PFSK-1 (cell line): ENCODE measurements at regions not wholly inside any gene's neighbourhood (a gene's known extent, or its start where the extent isn't known, plus 50 kb on each side); places are given as distances from the start of the nearest gene placed in this dataset.

Experiments used
- FOXP2 ChIP-seq: optimal IDR thresholded peaks from 2 replicates; pipeline ENCODE3; 2011; ENCODE audit warnings: borderline replicate concordance, control low read depth, inconsistent platforms; ENCODE audit not compliant: insufficient read depth; ENCODE audit errors: extremely low read length, extremely low read depth
- POLR2AphosphoS5 ChIP-seq: IDR thresholded peaks from 2 replicates; pipeline ENCODE4 v1.6.1; 2012; ENCODE audit warnings: low read depth, mild to moderate bottlenecking, control low read depth, low read length, moderate library complexity
- SIN3A ChIP-seq: IDR thresholded peaks from 2 replicates; pipeline ENCODE4 v1.6.1; 2012; ENCODE audit warnings: mild to moderate bottlenecking, low read length, moderate library complexity, borderline replicate concordance; ENCODE audit not compliant: insufficient read depth
- TAF1 ChIP-seq: IDR thresholded peaks from 2 replicates; pipeline ENCODE4 v1.6.1; 2012; ENCODE audit warnings: low read length, control low read depth, borderline replicate concordance; ENCODE audit not compliant: insufficient read depth
- TF ChIP-seq, protein P1 (sequence below), 2 experiments: IDR thresholded peaks; 2 replicates each; pipeline versions ENCODE4 v1.6.1 to v1.8.0; 2011 to 2012; ENCODE audit warnings: low read depth in 2 of 2, low read length in 2 of 2, control low read depth in 1 of 2, inconsistent platforms in 1 of 2, mild to moderate bottlenecking in 1 of 2, moderate library complexity in 1 of 2; ENCODE audit not compliant: insufficient read depth in 1 of 2

DNA sequence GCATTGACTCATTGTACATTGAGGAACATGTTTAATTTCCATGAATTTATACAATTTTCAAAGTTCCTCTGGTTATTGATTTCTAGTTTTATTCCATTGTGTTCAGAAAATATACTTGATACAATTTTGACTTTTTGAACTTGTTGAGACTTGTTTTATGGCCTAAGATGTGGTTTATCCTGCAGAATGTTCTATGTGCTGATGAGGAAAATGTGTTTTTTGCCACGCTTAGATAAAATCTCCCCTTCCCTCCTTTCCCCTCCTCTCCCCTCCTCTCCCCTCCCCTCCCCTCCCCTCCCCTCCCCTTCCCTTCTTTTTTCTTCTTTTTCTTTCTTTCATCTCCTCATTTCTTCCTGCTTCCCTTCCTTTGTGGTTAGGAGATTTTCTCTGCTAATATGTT is 470.8 kb upstream of the MAP3K7 start:
- TF ChIP-seq POLR2AphosphoS5 (no peak), SIN3A (no peak), FOXP2 (no peak), TAF1 (no peak)
- TF ChIP-seq, protein P1, sequence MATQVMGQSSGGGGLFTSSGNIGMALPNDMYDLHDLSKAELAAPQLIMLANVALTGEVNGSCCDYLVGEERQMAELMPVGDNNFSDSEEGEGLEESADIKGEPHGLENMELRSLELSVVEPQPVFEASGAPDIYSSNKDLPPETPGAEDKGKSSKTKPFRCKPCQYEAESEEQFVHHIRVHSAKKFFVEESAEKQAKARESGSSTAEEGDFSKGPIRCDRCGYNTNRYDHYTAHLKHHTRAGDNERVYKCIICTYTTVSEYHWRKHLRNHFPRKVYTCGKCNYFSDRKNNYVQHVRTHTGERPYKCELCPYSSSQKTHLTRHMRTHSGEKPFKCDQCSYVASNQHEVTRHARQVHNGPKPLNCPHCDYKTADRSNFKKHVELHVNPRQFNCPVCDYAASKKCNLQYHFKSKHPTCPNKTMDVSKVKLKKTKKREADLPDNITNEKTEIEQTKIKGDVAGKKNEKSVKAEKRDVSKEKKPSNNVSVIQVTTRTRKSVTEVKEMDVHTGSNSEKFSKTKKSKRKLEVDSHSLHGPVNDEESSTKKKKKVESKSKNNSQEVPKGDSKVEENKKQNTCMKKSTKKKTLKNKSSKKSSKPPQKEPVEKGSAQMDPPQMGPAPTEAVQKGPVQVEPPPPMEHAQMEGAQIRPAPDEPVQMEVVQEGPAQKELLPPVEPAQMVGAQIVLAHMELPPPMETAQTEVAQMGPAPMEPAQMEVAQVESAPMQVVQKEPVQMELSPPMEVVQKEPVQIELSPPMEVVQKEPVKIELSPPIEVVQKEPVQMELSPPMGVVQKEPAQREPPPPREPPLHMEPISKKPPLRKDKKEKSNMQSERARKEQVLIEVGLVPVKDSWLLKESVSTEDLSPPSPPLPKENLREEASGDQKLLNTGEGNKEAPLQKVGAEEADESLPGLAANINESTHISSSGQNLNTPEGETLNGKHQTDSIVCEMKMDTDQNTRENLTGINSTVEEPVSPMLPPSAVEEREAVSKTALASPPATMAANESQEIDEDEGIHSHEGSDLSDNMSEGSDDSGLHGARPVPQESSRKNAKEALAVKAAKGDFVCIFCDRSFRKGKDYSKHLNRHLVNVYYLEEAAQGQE (IDR thresholded peaks at IDR 0.05; ENCODE audit: insufficient read depth in 1 of 2, low read depth in 2 of 2, low read length in 2 of 2) = no peak
